Stimulated activated CD8-positive, alpha-beta memory T cell treated with anti-CD3 and anti-CD28 coated beads, Interleukin-15, amount 100 ng/mL, for 24 hours (primary cell): ENCODE measurements at regions not wholly inside any gene's neighbourhood (a gene's known extent, or its start where the extent isn't known, plus 50 kb on each side); places are given as distances from the start of the nearest gene placed in this dataset.
"Not testable (repeated sequence)": the region's sequence is repeated elsewhere in the genome, so short reads cannot be mapped to it uniquely, and the experiment has no call there.

ENCODE experiments used
- DNase-seq: peaks from one replicate; pipeline ENCODE4 v3.0.0-alpha.2; 2020; ENCODE audit warnings: low read depth

GRCh38 chr2:111500536-111501062 is 379.9 kb downstream of the BCL2L11 start:
- not testable (repeated sequence) for DNase-seq

DNA sequence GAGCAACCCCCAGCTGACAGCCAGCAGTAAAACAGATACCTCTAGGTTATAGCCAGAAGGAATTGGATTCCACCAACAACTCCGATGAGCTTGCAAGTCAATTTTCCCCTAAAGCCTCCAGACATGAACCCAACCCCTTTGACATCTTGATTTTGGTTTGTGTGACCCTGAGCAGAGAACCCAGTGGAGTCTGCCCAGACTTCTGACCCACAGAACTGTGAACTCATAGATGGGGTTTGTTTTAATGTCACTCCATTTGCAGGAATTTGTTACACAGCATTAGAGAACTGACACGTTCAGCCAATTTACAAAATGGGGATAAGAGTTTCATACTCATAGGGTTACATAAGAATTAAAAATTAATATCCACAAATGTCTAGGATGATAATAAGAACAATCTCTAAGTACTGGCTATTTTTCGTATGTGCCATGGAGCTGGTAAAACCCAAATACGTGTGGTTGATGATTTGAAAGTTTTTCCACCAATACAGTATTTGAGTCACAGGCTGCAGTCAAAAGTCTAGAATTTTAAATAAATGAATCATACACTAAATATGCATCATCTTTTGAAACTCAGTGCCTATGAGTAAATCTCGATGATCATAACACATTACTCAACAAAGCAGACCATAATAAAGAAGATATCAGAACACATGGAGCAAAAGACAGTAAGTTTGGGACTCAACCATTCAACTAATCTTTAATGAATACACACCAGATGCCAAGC is 380.0 kb downstream of the ANAPC1 start:
- not testable (repeated sequence) for DNase-seq

DNA sequence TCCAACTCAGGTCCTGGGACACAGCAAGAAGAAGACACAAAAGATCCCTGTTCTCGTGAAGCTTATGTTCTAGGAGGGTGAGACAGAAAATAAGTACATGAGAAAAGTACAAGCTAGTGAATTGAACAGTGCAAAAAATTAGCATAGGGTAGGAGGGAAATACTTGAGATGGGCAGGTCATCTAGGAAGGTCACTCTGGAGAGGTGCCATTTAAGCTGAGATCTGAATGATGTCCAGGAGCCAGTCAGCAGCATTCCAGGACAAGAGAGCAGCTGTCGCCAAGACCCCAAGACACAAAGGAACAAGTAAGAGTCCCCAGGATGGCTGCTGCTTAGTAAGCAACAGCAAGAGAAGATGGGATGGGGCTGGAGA is 379.4 kb downstream of the ANAPC1 start:
- DNase-seq = not testable (repeated sequence)

DNA sequence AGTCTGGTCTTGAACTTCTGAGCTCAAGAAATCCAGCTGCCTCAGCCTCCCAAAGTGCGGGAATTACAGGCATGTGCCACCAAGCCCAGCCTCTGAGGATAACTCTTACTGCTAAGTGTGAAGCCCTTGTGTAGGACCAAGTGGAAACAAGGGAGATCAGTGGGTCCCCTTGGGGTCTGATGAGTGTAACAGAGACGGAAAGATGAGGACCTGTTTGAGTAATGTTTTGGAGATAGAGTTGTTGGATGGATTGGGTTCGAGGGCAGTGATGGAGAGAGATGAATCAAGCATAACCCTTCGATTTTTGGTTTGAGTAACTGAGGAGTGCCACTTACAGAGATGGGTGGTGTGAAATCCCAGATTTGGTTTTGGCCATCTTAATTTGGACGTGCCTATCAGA is 378.7 kb downstream of the ANAPC1 start:
- DNase-seq = not testable (repeated sequence)

- DNase-seq = not testable (repeated sequence)
Observed at GRCh38 chr2:111506936-111507335, 377.1 kb downstream of the ANAPC1 start.

- DNase-seq = not testable (repeated sequence)
Observed at GRCh38 chr2:111509225-111509869, 374.6 kb downstream of the ANAPC1 start.

DNA sequence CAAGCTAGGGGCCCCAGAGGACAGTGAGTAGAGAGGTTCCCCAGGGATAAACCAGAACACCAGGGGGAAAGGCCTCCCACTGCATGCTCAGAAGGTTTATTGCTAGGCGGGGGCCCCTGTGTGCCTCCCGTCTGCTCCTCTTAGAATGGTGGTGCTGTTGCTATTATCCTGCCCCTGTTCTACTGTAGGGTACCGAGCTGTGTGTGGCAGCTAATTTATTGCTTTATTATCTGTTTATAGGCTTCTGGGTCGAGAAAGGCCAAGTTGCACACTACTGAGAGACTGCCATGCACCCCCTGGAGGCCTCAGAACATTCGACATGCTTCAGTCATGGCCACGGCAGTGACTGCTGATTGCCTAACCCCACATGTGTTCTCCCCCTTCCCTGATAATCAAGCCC is 373.6 kb downstream of the ANAPC1 start:
- not testable (repeated sequence) for DNase-seq

- not testable (repeated sequence) for DNase-seq
Observed at GRCh38 chr2:111511062-111511461, 372.9 kb downstream of the ANAPC1 start.

- DNase-seq = not testable (repeated sequence)
Observed at GRCh38 chr2:111512378-111512777, 371.6 kb downstream of the ANAPC1 start.

GRCh38 chr2:111514138-111514537 is 369.9 kb downstream of the ANAPC1 start:
- DNase-seq = not testable (repeated sequence)

DNA sequence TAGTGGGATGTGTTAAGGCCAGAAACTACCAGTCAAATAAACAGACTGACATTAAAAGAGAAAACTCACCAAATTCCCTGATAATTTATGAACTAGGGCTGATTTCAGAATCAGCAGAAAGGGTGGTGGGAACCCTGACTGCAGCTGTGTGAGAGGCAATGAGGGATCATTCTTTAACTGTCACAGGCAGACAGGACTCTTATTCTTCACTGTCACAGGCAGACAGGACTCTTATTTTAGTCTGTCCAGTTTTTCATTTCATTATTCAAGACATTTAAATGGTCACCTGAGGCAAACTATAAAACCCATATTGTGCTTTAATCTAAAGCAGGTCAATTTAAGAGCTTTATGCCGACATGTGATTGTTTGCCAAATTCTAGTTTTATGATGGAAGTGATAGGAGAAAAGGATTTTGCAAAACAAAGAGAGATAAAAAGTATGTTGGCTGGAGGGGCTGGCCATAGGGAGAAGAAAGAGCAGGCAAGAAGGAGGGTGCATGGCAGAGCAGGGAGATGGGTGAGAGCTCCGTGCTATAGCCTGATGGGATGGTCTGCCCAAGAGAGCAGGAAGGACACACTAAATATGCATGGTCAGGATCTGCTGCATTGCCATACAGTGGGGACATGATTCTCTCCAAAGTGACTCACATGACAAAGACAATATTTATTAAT is 366.8 kb downstream of the ANAPC1 start:
- DNase-seq = not testable (repeated sequence)

- not testable (repeated sequence) for DNase-seq
Observed at GRCh38 chr2:111517721-111518053, 366.3 kb downstream of the ANAPC1 start.

DNA sequence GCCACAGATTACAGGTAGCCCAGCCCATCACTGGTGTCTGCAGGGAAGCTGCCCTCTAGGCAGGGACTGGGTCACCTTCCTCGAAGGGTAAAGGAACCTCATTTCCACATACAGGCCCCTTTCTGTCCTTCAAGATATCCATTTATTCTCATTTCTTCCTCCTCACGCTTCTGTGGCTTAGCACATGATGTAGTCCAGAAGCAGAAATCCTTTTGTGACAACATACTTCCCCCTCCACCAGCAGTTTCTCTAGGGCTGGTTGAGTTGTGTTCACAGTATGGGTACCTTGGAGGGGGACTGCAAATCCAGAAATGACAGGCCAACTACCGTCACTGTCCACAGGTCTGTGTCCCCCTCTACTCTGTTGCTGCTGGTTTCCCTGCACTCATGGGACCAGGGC is 364.9 kb downstream of the ANAPC1 start:
- DNase-seq = no peak

GRCh38 chr2:111522231-111522768 is 361.7 kb downstream of the ANAPC1 start:
- no peak for DNase-seq

DNA sequence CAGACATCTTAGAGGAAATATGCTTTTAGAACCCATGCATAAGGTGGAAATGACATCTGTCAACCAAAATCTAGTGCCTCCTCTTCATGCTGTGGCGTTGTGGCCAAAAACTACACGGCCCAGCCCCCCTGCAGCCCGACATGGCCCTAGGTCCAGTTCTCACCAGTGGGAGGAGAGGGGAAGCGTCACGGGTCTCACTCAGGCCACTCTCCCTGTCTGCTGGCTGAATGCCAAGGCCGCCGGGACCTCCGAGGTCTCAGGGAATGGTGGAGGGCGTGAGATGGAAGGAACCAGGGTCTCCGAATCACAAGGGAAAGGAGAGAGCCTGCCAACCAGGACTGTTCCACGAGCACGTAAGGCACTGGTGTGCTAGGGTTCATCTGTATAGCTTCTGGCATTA is 361.0 kb downstream of the ANAPC1 start:
- DNase-seq = no peak

DNA sequence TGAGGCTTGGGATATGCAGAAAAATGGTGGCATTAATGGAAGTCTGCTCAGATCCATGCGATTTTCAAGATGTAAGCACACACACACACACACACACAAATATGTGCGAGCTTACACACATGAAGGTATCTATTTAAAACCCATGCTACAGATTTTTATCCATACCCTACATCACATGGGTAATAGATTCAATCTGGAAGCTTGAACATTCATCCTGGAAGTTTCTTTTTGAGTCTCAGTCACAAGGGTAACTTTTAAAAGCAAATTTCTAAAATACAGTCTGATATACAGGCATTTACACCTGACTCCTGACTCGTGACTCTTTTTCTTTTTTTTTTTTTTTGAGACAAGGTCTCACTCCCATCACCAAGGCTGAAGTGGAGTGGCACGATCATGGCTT is 359.0 kb downstream of the ANAPC1 start:
- not testable (repeated sequence) for DNase-seq

DNA sequence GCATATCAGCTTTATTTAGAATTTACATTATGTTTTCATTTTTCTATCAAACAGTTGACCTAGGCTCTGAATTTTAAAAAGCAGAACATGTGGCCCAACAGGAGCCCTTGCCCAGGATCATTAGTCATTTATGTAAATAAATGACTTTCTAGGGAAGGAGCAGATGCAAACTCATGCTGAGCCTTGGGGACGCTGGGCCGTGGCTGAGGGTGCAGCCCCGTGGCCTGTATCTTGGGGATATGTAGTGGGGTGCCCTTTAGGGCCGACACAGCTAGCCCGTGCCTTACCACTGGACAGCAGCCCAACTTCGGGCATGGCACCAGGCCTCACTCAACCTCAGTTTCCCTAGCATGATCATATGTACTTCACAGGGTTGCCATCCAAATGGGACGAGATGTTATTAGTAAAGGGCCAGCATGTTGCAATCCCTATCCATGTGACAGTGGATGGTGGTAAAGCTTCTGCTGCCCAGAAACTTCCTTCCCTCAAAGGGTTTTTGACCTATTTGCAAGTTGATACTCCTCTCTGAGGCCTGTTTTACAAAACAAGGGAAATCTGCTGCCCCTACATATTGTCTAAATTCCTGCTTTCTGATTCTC is 357.9 kb downstream of the ANAPC1 start:
- DNase-seq = not testable (repeated sequence)

- not testable (repeated sequence) for DNase-seq
Observed at GRCh38 chr2:111527707-111528400, 356.1 kb downstream of the ANAPC1 start.

DNA sequence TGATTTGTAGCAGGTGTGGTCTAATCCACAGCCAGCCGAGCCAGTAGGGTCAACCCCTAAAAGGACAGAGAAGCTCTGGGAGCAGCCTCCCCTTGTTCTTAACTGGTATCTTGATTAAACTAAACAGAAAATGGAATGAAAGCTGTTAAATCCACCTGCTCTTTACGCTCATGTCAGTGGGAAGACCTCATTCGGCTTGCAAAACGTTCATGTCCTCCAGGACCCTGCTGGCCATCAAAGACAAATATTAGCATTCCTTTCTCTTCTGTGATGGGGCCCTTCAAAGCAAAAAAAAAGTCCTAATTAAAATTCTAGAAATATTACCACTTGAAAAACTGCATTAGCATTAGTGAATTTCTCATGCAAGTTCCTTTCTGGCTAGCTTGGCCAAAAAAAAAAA is 355.0 kb downstream of the ANAPC1 start:
- DNase-seq = not testable (repeated sequence)

- not testable (repeated sequence) for DNase-seq
Observed at GRCh38 chr2:111530239-111530965, 353.6 kb downstream of the ANAPC1 start.
